ENCODE measurements at regions not wholly inside any gene's neighbourhood (a gene's known extent, or its start where the extent isn't known, plus 50 kb on each side); places are given as distances from the start of the nearest gene placed in this dataset.

- Histone ChIP-seq H3K9ac (no peak overlapping the region), H3K4me1 (ENCODE audit: insufficient read depth) (peaks cover 19% of the 10 kb centered on the region), H3K9me2 (ENCODE audit: insufficient read depth) (no peaks in the 10 kb centered on the region), H3K9me3 (ENCODE audit: low read depth) (no peaks in the 10 kb centered on the region), H3K27ac (no peak overlapping the region), H2AFZ (no peak overlapping the region), H3K4me3 (no peak overlapping the region), H3K4me2 (ENCODE audit: unreplicated experiment) (no peak overlapping the region), H3K27me3 (replicated peaks; ENCODE audit: insufficient read depth) (no peaks in the 10 kb centered on the region), H3K36me3 (ENCODE audit: low read depth) (no peaks in the 10 kb centered on the region), H3F3A (ENCODE audit: insufficient read depth) (peaks cover 10% of the 10 kb centered on the region; the same call in 1 of the 2 replicates), H4K20me1 (ENCODE audit: insufficient read depth) (no peaks in the 10 kb centered on the region), H3K79me2 (ENCODE audit: insufficient read depth) (no peaks in the 10 kb centered on the region)
- no peak for TF ChIP-seq EZH2 (IDR thresholded peaks at IDR 0.05; ENCODE audit: insufficient read depth, poor library complexity, severe bottlenecking)
- no peak for TF ChIP-seq EZH2phosphoT487 (IDR thresholded peaks at IDR 0.05; ENCODE audit: insufficient read depth, low read depth)
- DNase-seq = no peak
- WGBS, 2 experiments (ENCODE audit: low coverage in 1 of 2, low lambda C conversion rate in 2 of 2, missing lambda C conversion rate in 2 of 2) = 86 to 88% methylated on average over 1 of the region's 1 CpG
- in situ Hi-C loops (cut with MboI) = no loop called here
These were observed 708.9 kb upstream of the CCDC179 start for GRCh38 chr11:23569134-23569533.

GRCh38 chr11:23569547-23569946, 709.3 kb upstream of the CCDC179 start:
- Histone ChIP-seq H3K4me2 (ENCODE audit: unreplicated experiment) (no peak overlapping the region), H3K9me2 (ENCODE audit: insufficient read depth) (no peaks in the 10 kb centered on the region), H3K4me3 (no peak overlapping the region), H3K27ac (no peak overlapping the region), H3K4me1 (ENCODE audit: insufficient read depth) (peaks cover 19% of the 10 kb centered on the region), H3K27me3 (replicated peaks; ENCODE audit: insufficient read depth) (no peaks in the 10 kb centered on the region), H2AFZ (no peak overlapping the region), H3K36me3 (ENCODE audit: low read depth) (no peaks in the 10 kb centered on the region), H3K9ac (no peak overlapping the region), H3K9me3 (ENCODE audit: low read depth) (no peaks in the 10 kb centered on the region), H3F3A (ENCODE audit: insufficient read depth) (peaks cover 10% of the 10 kb centered on the region; the same call in 1 of the 2 replicates), H4K20me1 (ENCODE audit: insufficient read depth) (no peaks in the 10 kb centered on the region), H3K79me2 (ENCODE audit: insufficient read depth) (no peaks in the 10 kb centered on the region)
- no peak for DNase-seq
- TF ChIP-seq EZH2phosphoT487 (IDR thresholded peaks at IDR 0.05; ENCODE audit: insufficient read depth, low read depth) (no peak), EZH2 (IDR thresholded peaks at IDR 0.05; ENCODE audit: insufficient read depth, poor library complexity, severe bottlenecking) (no peak)
- WGBS, 2 experiments (ENCODE audit: low coverage in 1 of 2, low lambda C conversion rate in 2 of 2, missing lambda C conversion rate in 2 of 2) = 88 to 89% methylated on average over 3 of the region's 3 CpGs
- in situ Hi-C loops (cut with MboI) = no loop called here

DNA sequence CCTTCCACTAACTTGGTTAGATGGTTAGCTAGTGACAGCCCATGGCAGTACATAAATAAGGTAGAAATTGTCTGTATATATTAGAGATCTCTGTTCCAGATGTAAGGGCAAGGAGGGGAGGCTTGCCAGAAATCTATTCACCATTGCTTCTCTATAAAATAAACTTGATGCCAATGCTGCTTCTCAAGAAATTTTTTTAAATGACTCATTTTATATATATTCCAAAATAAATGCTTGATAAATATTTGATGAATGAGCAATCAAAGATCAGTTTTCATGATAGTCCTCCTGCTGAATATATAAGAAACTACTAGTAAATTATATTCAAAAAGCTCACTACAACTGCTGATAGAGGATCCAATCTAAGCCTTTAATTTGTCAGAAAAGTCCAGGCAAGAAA, 710.6 kb upstream of the CCDC179 start:
- H3K27ac ChIP-seq = no peak overlapping the region
- no peak overlapping the region for H3K9ac ChIP-seq
- peaks cover 10% of the 10 kb centered on the region; the same call in 1 of the 2 replicates for H3F3A ChIP-seq (ENCODE audit: insufficient read depth)
- peak overlapping the region; percentile 16; the same call in 1 of the 2 replicates for H2AFZ ChIP-seq
- DNase-seq = peak; percentile 48
- no peaks in the 10 kb centered on the region for H3K9me3 ChIP-seq (ENCODE audit: low read depth)
- no peaks in the 10 kb centered on the region for H3K27me3 ChIP-seq (replicated peaks; ENCODE audit: insufficient read depth)
- peaks cover 19% of the 10 kb centered on the region for H3K4me1 ChIP-seq (ENCODE audit: insufficient read depth)
- no peak overlapping the region for H3K4me3 ChIP-seq
- TF ChIP-seq EZH2 (IDR thresholded peaks at IDR 0.05; ENCODE audit: insufficient read depth, poor library complexity, severe bottlenecking) (no peak), EZH2phosphoT487 (IDR thresholded peaks at IDR 0.05; ENCODE audit: insufficient read depth, low read depth) (no peak)
- H3K4me2 ChIP-seq (ENCODE audit: unreplicated experiment) = peak overlapping the region; percentile 48
- H3K9me2 ChIP-seq (ENCODE audit: insufficient read depth) = no peaks in the 10 kb centered on the region
- in situ Hi-C loops (cut with MboI) = no loop called here
- H3K36me3 ChIP-seq (ENCODE audit: low read depth) = no peaks in the 10 kb centered on the region
- no peaks in the 10 kb centered on the region for H4K20me1 ChIP-seq (ENCODE audit: insufficient read depth)
- no peaks in the 10 kb centered on the region for H3K79me2 ChIP-seq (ENCODE audit: insufficient read depth)

DNA sequence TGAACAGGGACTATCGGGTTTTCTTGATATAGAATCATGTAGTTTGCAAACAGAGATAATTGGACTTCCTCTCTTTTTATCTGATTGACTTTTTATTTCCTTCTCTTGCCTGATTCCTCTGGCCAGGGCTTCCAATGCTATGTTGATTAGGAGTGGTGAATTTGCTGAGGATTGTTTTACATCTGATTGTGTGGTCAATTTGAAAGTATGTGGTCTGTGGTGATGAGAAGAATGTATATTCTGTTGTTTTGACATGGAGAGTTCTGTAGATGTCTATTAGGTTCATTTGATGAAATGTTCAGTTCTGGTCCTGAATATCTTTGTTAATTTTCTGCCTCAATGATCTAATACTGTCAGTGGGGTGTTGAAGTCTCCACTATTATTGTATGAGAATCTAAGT, 713.2 kb upstream of the CCDC179 start:
- no peaks in the 10 kb centered on the region for H3K36me3 ChIP-seq (ENCODE audit: low read depth)
- 51 to 80% methylated on average over 1 of the region's 1 CpG for WGBS, 2 experiments (ENCODE audit: low coverage in 1 of 2, low lambda C conversion rate in 2 of 2, missing lambda C conversion rate in 2 of 2)
- H3K79me2 ChIP-seq (ENCODE audit: insufficient read depth) = no peaks in the 10 kb centered on the region
- no peak overlapping the region for H3K4me3 ChIP-seq
- in situ Hi-C loops (cut with MboI) = no loop called here
- no peak for DNase-seq
- H3K9me2 ChIP-seq (ENCODE audit: insufficient read depth) = no peaks in the 10 kb centered on the region
- no peak overlapping the region for H3K9ac ChIP-seq
- peaks cover 10% of the 10 kb centered on the region; the same call in 1 of the 2 replicates for H3F3A ChIP-seq (ENCODE audit: insufficient read depth)
- no peak overlapping the region for H3K27ac ChIP-seq
- peaks cover 19% of the 10 kb centered on the region for H3K4me1 ChIP-seq (ENCODE audit: insufficient read depth)
- no peaks in the 10 kb centered on the region for H4K20me1 ChIP-seq (ENCODE audit: insufficient read depth)
- TF ChIP-seq EZH2 (IDR thresholded peaks at IDR 0.05; ENCODE audit: insufficient read depth, poor library complexity, severe bottlenecking) = no peak
- TF ChIP-seq EZH2phosphoT487 (IDR thresholded peaks at IDR 0.05; ENCODE audit: insufficient read depth, low read depth) = no peak
- no peaks in the 10 kb centered on the region for H3K27me3 ChIP-seq (replicated peaks; ENCODE audit: insufficient read depth)
- no peaks in the 10 kb centered on the region for H3K9me3 ChIP-seq (ENCODE audit: low read depth)
- no peak overlapping the region for H2AFZ ChIP-seq
- no peak overlapping the region for H3K4me2 ChIP-seq (ENCODE audit: unreplicated experiment)

DNA sequence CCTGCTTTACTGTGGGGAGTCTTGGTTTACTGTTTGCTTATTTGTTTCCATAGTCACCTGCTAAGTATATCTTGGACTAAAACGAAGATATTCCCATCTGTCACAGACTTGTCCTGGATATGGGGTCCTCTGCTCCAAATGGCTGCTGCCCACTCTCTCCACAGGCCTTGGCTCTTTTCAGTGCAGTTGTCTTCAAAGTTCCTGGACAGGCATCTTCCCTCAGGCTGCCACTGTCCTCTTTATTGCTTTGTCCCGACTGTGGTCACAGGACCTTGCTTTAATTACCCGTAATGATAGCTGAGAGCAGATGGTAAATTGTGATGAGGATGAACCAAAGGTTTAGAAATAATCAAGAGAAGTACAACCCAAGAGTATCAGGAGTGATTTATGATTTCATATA, 713.9 kb upstream of the CCDC179 start:
- H3K9me3 ChIP-seq (ENCODE audit: low read depth) = no peaks in the 10 kb centered on the region
- WGBS, 2 experiments (ENCODE audit: low coverage in 1 of 2, low lambda C conversion rate in 2 of 2, missing lambda C conversion rate in 2 of 2) = 37 to 39% methylated on average over 3 of the region's 3 CpGs
- H3K4me3 ChIP-seq = no peak overlapping the region
- H3K4me1 ChIP-seq (ENCODE audit: insufficient read depth) = peaks cover 19% of the 10 kb centered on the region
- no peaks in the 10 kb centered on the region for H3K27me3 ChIP-seq (replicated peaks; ENCODE audit: insufficient read depth)
- no peaks in the 10 kb centered on the region for H3K36me3 ChIP-seq (ENCODE audit: low read depth)
- H2AFZ ChIP-seq = no peak overlapping the region
- no peak for TF ChIP-seq EZH2phosphoT487 (IDR thresholded peaks at IDR 0.05; ENCODE audit: insufficient read depth, low read depth)
- TF ChIP-seq EZH2 (IDR thresholded peaks at IDR 0.05; ENCODE audit: insufficient read depth, poor library complexity, severe bottlenecking) = no peak
- in situ Hi-C loops (cut with MboI) = no loop called here
- H3K79me2 ChIP-seq (ENCODE audit: insufficient read depth) = no peaks in the 10 kb centered on the region
- no peak overlapping the region for H3K4me2 ChIP-seq (ENCODE audit: unreplicated experiment)
- no peak for DNase-seq
- peaks cover 10% of the 10 kb centered on the region; the same call in 1 of the 2 replicates for H3F3A ChIP-seq (ENCODE audit: insufficient read depth)
- H3K9me2 ChIP-seq (ENCODE audit: insufficient read depth) = no peaks in the 10 kb centered on the region
- no peak overlapping the region for H3K27ac ChIP-seq
- no peak overlapping the region for H3K9ac ChIP-seq
- no peaks in the 10 kb centered on the region for H4K20me1 ChIP-seq (ENCODE audit: insufficient read depth)

Data from GM23248 (cell line).